HCT116 (cell line): ENCODE measurements at regions not wholly inside any gene's neighbourhood (a gene's known extent, or its start where the extent isn't known, plus 50 kb on each side); places are given as distances from the start of the nearest gene placed in this dataset.

ENCODE experiments used
- ATAC-seq: fragments of 200-7000 bp; cut with Tn5 transposase; 2 replicates; pipeline ENCODE4 v1.9.1; 2020; ENCODE audit warnings: mild to moderate bottlenecking, moderate library complexity
- BruUV-seq: library from RNA; stranded (reverse); fragments of 400-500 nt; replicated peaks from 2 replicates; lab custom pipeline; 2021; lab: Mats Ljungman, UMichigan
- CTCF ChIA-PET: fragments of 300-600 bp; sonication (Branson Sonifier 250); formaldehyde crosslinking; loops from one replicate; lab custom pipeline; 2021; ENCODE audit warnings: antibody characterized with exemption; lab: Charles Lee
- POLR2A ChIA-PET: fragments of 300-600, 350-600 bp; sonication (Branson Sonifier 250); formaldehyde crosslinking; loops from one replicate; lab custom pipeline; 2021; ENCODE audit warnings: antibody characterized with exemption; lab: Charles Lee
- RAD21 ChIA-PET, 2 experiments: fragments of 300-600 bp; sonication (Branson Sonifier 250); formaldehyde crosslinking; loops; one replicate each; lab custom pipeline; 2023; ENCODE audit warnings: low total read pairs in 2 of 2; ENCODE audit not compliant: uncharacterized antibody in 2 of 2, unreplicated experiment in 2 of 2, low non-redundant PET in 1 of 2; lab: Charles Lee
- DNase-seq: peaks from one replicate; pipeline ENCODE4 v3.0.0-alpha.2; 2010; ENCODE audit warnings: low read depth, low spot score
- H2AFZ ChIP-seq: fragments of 200-600 bp; shearing (Covaris generic), sonication (generic); 2 replicates; pipeline ENCODE4 v1.6.1; 2017; ENCODE audit warnings: low read depth, mixed run types, mixed read lengths, antibody characterized with exemption, low read length; ENCODE audit not compliant: poor library complexity, severe bottlenecking
- H3K27ac ChIP-seq: 2 replicates; pipeline ENCODE4 v1.5.1; 2012; ENCODE audit warnings: low read depth, low read length
- H3K27me3 ChIP-seq: fragments of 200-600 bp; sonication (generic); 2 replicates; pipeline ENCODE4 v1.6.1; 2016; ENCODE audit warnings: mixed run types, low read length, mixed read lengths; ENCODE audit not compliant: insufficient read depth
- H3K36me3 ChIP-seq, 2 experiments: fragments of 200-500 bp in 1 of 2; fragments of 200-600 bp in 1 of 2; sonication (Bioruptor generic) in 1 of 2; sonication (generic) in 1 of 2; 2 replicates each; pipeline versions ENCODE4 v1.5.1 to v1.6.1; 2014 to 2016; ENCODE audit warnings: low read length in 2 of 2, inconsistent platforms in 1 of 2, mixed read lengths in 1 of 2, mixed run types in 1 of 2; ENCODE audit not compliant: insufficient read depth in 2 of 2, control insufficient read depth in 1 of 2
- H3K4me1 ChIP-seq, 2 experiments: fragments of 200-600 bp in 1 of 2; sonication (generic) in 1 of 2; 2 replicates each; pipeline versions ENCODE4 v1.5.1 to v1.6.1; 2012 to 2017; ENCODE audit warnings: low read length in 2 of 2, inconsistent platforms in 1 of 2, mild to moderate bottlenecking in 1 of 2, mixed read lengths in 1 of 2, mixed run types in 1 of 2, moderate library complexity in 1 of 2; ENCODE audit not compliant: insufficient read depth in 2 of 2, control insufficient read depth in 1 of 2
- H3K4me2 ChIP-seq: fragments of 200-600 bp; sonication (generic); 2 replicates; pipeline ENCODE4 v1.6.1; 2017; ENCODE audit warnings: mixed run types, low read length, mixed read lengths
- H3K4me3 ChIP-seq, 2 experiments: fragments of 200-600 bp in 1 of 2; sonication (generic) in 1 of 2; replicated peaks in 1 of 2; 2 replicates each; pipeline ENCODE4 v1.5.1; 2011 to 2016; ENCODE audit warnings: low read length in 2 of 2, control low read depth in 1 of 2, low read depth in 1 of 2, mild to moderate bottlenecking in 1 of 2, mixed read lengths in 1 of 2, mixed run types in 1 of 2
- H3K79me2 ChIP-seq: fragments of 200-600 bp; sonication (generic); 2 replicates; pipeline ENCODE4 v1.6.1; 2017; ENCODE audit warnings: mild to moderate bottlenecking, mixed run types, low read length, moderate library complexity, mixed read lengths; ENCODE audit not compliant: insufficient read depth
- H3K9ac ChIP-seq: fragments of 200-600 bp; sonication (generic); 2 replicates; pipeline ENCODE4 v1.6.1; 2016; ENCODE audit warnings: low read length, mixed read lengths
- H3K9me2 ChIP-seq: fragments of 200-600 bp; sonication (generic), shearing (Covaris generic); 2 replicates; pipeline ENCODE4 v1.6.1; 2017; ENCODE audit warnings: mixed run types, mild to moderate bottlenecking, moderate library complexity; ENCODE audit not compliant: insufficient read depth
- H3K9me3 ChIP-seq, 2 experiments: fragments of 200-500 bp in 1 of 2; fragments of 200-600 bp in 1 of 2; sonication (Bioruptor generic) in 1 of 2; sonication (generic) in 1 of 2; 2 replicates each; pipeline ENCODE4 v1.6.1; 2014 to 2017; ENCODE audit warnings: low read length in 2 of 2, mixed read lengths in 2 of 2, inconsistent platforms in 1 of 2, low read depth in 1 of 2, mild to moderate bottlenecking in 1 of 2, mixed run types in 1 of 2, moderate library complexity in 1 of 2; ENCODE audit not compliant: control insufficient read depth in 1 of 2, insufficient read depth in 1 of 2
- H4K20me1 ChIP-seq: fragments of 200-600 bp; sonication (generic), shearing (Covaris generic); 2 replicates; pipeline ENCODE4 v1.6.1; 2017; ENCODE audit warnings: mixed run types, mild to moderate bottlenecking, moderate library complexity; ENCODE audit not compliant: insufficient read depth
- CBX3 ChIP-seq: IDR thresholded peaks from 2 replicates; pipeline ENCODE4 v1.6.1; 2012; ENCODE audit warnings: low read depth
- CEBPB ChIP-seq: IDR thresholded peaks from 2 replicates; pipeline ENCODE4 v1.6.1; 2012; ENCODE audit warnings: low read depth
- CTCF ChIP-seq, 3 experiments: fragments of 200-600 bp in 1 of 3; sonication (generic) in 1 of 3; IDR thresholded peaks in 2 of 3; conservative IDR thresholded peaks in 1 of 3; 2 replicates each; pipeline ENCODE4 v1.5.1; 2012 to 2017; ENCODE audit warnings: low read depth in 2 of 3, low read length in 2 of 3, antibody characterized with exemption in 1 of 3, borderline replicate concordance in 1 of 3, control low read depth in 1 of 3, mild to moderate bottlenecking in 1 of 3, mixed read lengths in 1 of 3, mixed run types in 1 of 3, moderate library complexity in 1 of 3; ENCODE audit not compliant: insufficient read depth in 1 of 3
- EZH2 ChIP-seq: fragments of 200-600 bp; sonication (generic); IDR thresholded peaks from 2 replicates; pipeline ENCODE4 v1.6.1; 2017; ENCODE audit warnings: antibody characterized with exemption, mixed run types
- EZH2phosphoT487 ChIP-seq: fragments of 200-600 bp; IDR thresholded peaks from 2 replicates; pipeline ENCODE4 v1.6.1; 2018; ENCODE audit warnings: antibody characterized with exemption, borderline replicate concordance
- POLR2A ChIP-seq: IDR thresholded peaks from 2 replicates; pipeline ENCODE4 v1.7.0; 2011; ENCODE audit warnings: borderline replicate concordance; ENCODE audit not compliant: insufficient read depth, insufficient read length; ENCODE audit errors: extremely low read depth
- RAD21 ChIP-seq: IDR thresholded peaks from 2 replicates; pipeline ENCODE4 v1.6.1; 2012; ENCODE audit warnings: low read depth, mild to moderate bottlenecking
- SIN3A ChIP-seq: IDR thresholded peaks from 2 replicates; pipeline ENCODE4 v1.6.1; 2012; ENCODE audit warnings: low read depth
- SP1 ChIP-seq: IDR thresholded peaks from 2 replicates; pipeline ENCODE4 v1.6.1; 2012; ENCODE audit warnings: low read depth
- TCF7L2 ChIP-seq: IDR thresholded peaks from 2 replicates; pipeline ENCODE4 v1.7.0; 2011; ENCODE audit warnings: borderline replicate concordance, inconsistent platforms; ENCODE audit not compliant: insufficient read depth, insufficient read length; ENCODE audit errors: extremely low read depth
- ZNF274 ChIP-seq: fragments of 200-500 bp; sonication (Bioruptor generic); IDR thresholded peaks from 2 replicates; pipeline ENCODE4 v1.6.1; 2014; ENCODE audit warnings: mild to moderate bottlenecking, low read depth, low read length, inconsistent platforms
- intact Hi-C: fragments of 100-400 bp; cut with micrococcal nuclease; formaldehyde crosslinking; loops from 2 replicates; pipeline ENCODE4 v1.10.0; 2022
- TF ChIP-seq, protein P1 (sequence below): IDR thresholded peaks from 2 replicates; pipeline ENCODE4 v1.6.1; 2012
- TF ChIP-seq, protein P2 (sequence below): IDR thresholded peaks from 2 replicates; pipeline ENCODE4 v1.6.1; 2012

DNA sequence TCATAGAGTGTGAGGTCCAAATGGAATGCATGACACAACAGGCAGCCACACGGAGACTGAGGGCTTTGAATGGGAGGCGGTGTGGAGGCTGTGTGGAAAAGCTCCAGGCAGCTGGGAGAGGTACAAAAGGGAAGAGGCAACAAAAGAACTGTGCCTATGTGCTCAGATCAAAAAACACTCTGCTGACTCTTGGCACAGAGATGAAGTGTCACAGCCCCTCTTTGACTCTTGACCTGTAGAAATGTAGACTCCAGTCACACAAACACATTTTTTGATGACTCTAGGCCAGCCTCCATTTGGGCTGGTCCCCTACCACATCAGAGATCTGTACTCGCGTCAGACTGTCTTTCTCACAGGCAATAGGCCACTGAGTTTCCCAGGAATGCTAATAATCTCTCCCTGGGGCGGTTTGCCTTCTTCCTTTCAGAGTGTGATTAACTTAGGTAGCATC, 456.0 kb downstream of the TUSC7 start:
- no peaks in the 10 kb centered on the region for H3K36me3 ChIP-seq
- no peak overlapping the region for H3K4me2 ChIP-seq
- ChIA-PET RAD21 (no interaction called here), POLR2A (no interaction called here), CTCF (no interaction called here)
- no peaks in the 10 kb centered on the region for H3K9me3 ChIP-seq
- no peaks in the 10 kb centered on the region for H3K79me2 ChIP-seq
- H2AFZ ChIP-seq = no peak overlapping the region
- H3K4me3 ChIP-seq = no peak overlapping the region
- no peaks in the 10 kb centered on the region for H3K4me1 ChIP-seq
- H4K20me1 ChIP-seq = no peaks in the 10 kb centered on the region
- no peak for DNase-seq
- ATAC-seq = no peak
- intact Hi-C loops = no loop called here
- no TSS peak for BruUV-seq
- TF ChIP-seq SIN3A (no peak), CTCF (IDR thresholded peaks at IDR 0.05 in 2 of 3, conservative IDR thresholded peaks at IDR 0.05 in 1 of 3; ENCODE audit: borderline replicate concordance in 1 of 3, insufficient read depth in 1 of 3, low read depth in 2 of 3, low read length in 2 of 3) (no peak)
- no peaks in the 10 kb centered on the region for H3K27me3 ChIP-seq
- no peak overlapping the region for H3K27ac ChIP-seq
- H3K9ac ChIP-seq = no peak overlapping the region
- H3K9me2 ChIP-seq = no peaks in the 10 kb centered on the region

DNA sequence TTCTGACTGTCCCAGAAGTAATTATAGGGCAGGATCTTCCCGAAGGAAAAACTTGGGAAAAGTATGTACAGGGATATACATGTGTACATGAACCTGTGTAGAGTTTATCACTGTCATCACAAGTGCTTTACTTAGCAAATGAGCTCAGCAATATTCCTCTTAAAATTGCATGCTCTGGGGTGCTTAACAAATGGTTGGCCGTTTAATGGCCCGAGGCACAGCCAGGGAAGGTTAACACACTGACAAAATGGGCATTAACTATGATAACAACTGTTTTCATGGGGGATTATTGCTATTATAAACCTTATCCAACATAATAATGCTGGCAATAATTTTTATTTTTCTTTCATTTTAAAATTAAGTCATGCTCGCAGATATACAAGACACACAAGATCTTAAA, 459.3 kb downstream of the TUSC7 start:
- ChIA-PET CTCF (no interaction called here), POLR2A (no interaction called here), RAD21 (no interaction called here)
- Histone ChIP-seq H3K36me3 (no peaks in the 10 kb centered on the region), H3K9me3 (peaks cover 0 to 4% of the 10 kb centered on the region in 2 experiments; a peak in 1 of 4 replicates), H3K27me3 (no peaks in the 10 kb centered on the region), H3K9ac (no peak overlapping the region), H3K4me1 (no peaks in the 10 kb centered on the region), H4K20me1 (no peaks in the 10 kb centered on the region), H3K79me2 (no peaks in the 10 kb centered on the region), H3K4me3 (no peak overlapping the region), H3K9me2 (no peaks in the 10 kb centered on the region), H3K4me2 (no peak overlapping the region), H2AFZ (no peak overlapping the region), H3K27ac (no peak overlapping the region)
- no peak for ATAC-seq
- intact Hi-C loops = no loop called here
- DNase-seq = no peak
- no TSS peak for BruUV-seq
- TF ChIP-seq RAD21 (no peak), EZH2phosphoT487 (no peak), TCF7L2 (no peak), SIN3A (no peak), SP1 (no peak), CEBPB (no peak), CBX3 (no peak), CTCF (IDR thresholded peaks at IDR 0.05 in 2 of 3, conservative IDR thresholded peaks at IDR 0.05 in 1 of 3; ENCODE audit: borderline replicate concordance in 1 of 3, insufficient read depth in 1 of 3, low read depth in 2 of 3, low read length in 2 of 3) (no peak), EZH2 (no peak), ZNF274 (no peak), POLR2A (no peak)
- TF ChIP-seq, protein P1, sequence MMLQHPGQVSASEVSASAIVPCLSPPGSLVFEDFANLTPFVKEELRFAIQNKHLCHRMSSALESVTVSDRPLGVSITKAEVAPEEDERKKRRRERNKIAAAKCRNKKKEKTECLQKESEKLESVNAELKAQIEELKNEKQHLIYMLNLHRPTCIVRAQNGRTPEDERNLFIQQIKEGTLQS = no peak
- TF ChIP-seq, protein P2, sequence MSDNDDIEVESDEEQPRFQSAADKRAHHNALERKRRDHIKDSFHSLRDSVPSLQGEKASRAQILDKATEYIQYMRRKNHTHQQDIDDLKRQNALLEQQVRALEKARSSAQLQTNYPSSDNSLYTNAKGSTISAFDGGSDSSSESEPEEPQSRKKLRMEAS = no peak
